ENCODE measurements at regions not wholly inside any gene's neighbourhood (a gene's known extent, or its start where the extent isn't known, plus 50 kb on each side); places are given as distances from the start of the nearest gene placed in this dataset.

DNA sequence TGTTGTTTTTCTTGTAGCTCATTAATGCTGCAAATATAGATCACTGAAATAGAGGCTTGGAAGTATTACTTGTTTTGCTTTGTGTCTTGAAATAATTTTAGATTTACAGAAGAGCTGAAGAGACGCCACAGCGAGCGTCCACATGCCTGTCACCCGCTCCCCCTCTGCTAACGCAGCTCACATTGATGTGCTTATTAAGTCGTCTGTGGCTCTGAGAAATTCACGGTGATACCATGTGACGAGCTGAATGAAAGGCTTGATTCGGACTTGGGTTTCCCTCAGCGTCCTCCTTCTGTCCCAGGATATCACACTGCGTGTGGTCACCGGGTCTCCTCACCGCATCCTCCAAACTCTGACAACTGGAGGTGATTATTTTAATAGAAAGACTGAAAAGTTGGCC, 365.4 kb downstream of the BRD1 start:
- no peaks in the 10 kb centered on the region for H3K4me1 ChIP-seq (ENCODE audit: control insufficient read depth in 2 of 2, insufficient read depth in 2 of 2, low read length in 2 of 2)
- WGBS (ENCODE audit: insufficient coverage), result 97% methylated on average over 9 of the region's 13 CpGs
- no peaks in the 10 kb centered on the region for H3K79me2 ChIP-seq (ENCODE audit: control insufficient read depth, insufficient read depth, low read length)
- H3K36me3 ChIP-seq (replicated peaks in 1 of 2; ENCODE audit: control extremely low read depth in 1 of 2, control insufficient read depth in 1 of 2, extremely low read depth in 1 of 2, insufficient read depth in 2 of 2, low read length in 1 of 2), result no peaks in the 10 kb centered on the region
- peaks cover 0 to 19% (median 0%) of the 10 kb centered on the region in 3 donors for H3K9me3 ChIP-seq (ENCODE audit: control extremely low read depth in 1 of 3, control insufficient read depth in 2 of 3, insufficient read depth in 1 of 3, low read length in 2 of 3)
- TF ChIP-seq, protein P1, sequence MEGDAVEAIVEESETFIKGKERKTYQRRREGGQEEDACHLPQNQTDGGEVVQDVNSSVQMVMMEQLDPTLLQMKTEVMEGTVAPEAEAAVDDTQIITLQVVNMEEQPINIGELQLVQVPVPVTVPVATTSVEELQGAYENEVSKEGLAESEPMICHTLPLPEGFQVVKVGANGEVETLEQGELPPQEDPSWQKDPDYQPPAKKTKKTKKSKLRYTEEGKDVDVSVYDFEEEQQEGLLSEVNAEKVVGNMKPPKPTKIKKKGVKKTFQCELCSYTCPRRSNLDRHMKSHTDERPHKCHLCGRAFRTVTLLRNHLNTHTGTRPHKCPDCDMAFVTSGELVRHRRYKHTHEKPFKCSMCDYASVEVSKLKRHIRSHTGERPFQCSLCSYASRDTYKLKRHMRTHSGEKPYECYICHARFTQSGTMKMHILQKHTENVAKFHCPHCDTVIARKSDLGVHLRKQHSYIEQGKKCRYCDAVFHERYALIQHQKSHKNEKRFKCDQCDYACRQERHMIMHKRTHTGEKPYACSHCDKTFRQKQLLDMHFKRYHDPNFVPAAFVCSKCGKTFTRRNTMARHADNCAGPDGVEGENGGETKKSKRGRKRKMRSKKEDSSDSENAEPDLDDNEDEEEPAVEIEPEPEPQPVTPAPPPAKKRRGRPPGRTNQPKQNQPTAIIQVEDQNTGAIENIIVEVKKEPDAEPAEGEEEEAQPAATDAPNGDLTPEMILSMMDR (IDR thresholded peaks at IDR 0.05), result no peak
- TF ChIP-seq EZH2 (IDR thresholded peaks at IDR 0.05; ENCODE audit: borderline replicate concordance, insufficient read depth, low read depth, low read length, poor library complexity, severe bottlenecking), result no peak
- ChIA-PET CTCF (no interaction called here), POLR2A (no interaction called here)
- intact Hi-C loops (cut with micrococcal nuclease), result no loop called here
- ATAC-seq (ENCODE audit: low read depth), result no peak
- Mint-ChIP-seq H3K27me3 (peaks cover 6% of the 10 kb centered on the region), H3K27ac (no peak overlapping the region), H3K4me1 (no peaks in the 10 kb centered on the region), H3K4me3 (no peak overlapping the region), H3K9me3 (ENCODE audit: insufficient read depth) (no peaks in the 10 kb centered on the region)
- DNase-seq, result no peak
- H3K4me3 ChIP-seq (ENCODE audit: control extremely low read depth in 1 of 5, extremely low read depth in 1 of 5, insufficient read depth in 1 of 5, low read depth in 2 of 5, low read length in 4 of 5), result no peak overlapping the region
- H3K4me2 ChIP-seq (replicated peaks; ENCODE audit: low read depth, low read length, poor library complexity, severe bottlenecking), result no peak overlapping the region
- H3K9ac ChIP-seq (ENCODE audit: low read length), result no peak overlapping the region
- H3K27ac ChIP-seq (ENCODE audit: low read length in 2 of 2), result no peak overlapping the region
- no peak overlapping the region for H2AFZ ChIP-seq (ENCODE audit: insufficient read depth, low read depth, low read length, poor library complexity, severe bottlenecking)
- H4K20me1 ChIP-seq (ENCODE audit: control insufficient read depth, insufficient read depth, low read length, poor library complexity, severe bottlenecking), result no peaks in the 10 kb centered on the region
- no peaks in the 10 kb centered on the region for H3K27me3 ChIP-seq (replicated peaks in 1 of 4; ENCODE audit: control extremely low read depth in 1 of 4, control insufficient read depth in 3 of 4, insufficient read depth in 4 of 4, low read length in 3 of 4)

GRCh38 chr22:49461674-49462073, 366.0 kb downstream of the BRD1 start:
- no peak overlapping the region for H3K4me2 ChIP-seq (replicated peaks; ENCODE audit: low read depth, low read length, poor library complexity, severe bottlenecking)

More at GRCh38 chr22:49461674-49462073, 366.0 kb downstream of the BRD1 start:
- Histone ChIP-seq H3K4me3 (ENCODE audit: control extremely low read depth in 1 of 5, extremely low read depth in 1 of 5, insufficient read depth in 1 of 5, low read depth in 2 of 5, low read length in 4 of 5) (no peak overlapping the region), H4K20me1 (ENCODE audit: control insufficient read depth, insufficient read depth, low read length, poor library complexity, severe bottlenecking) (no peaks in the 10 kb centered on the region), H3K79me2 (ENCODE audit: control insufficient read depth, insufficient read depth, low read length) (no peaks in the 10 kb centered on the region), H3K27me3 (replicated peaks in 1 of 4; ENCODE audit: control extremely low read depth in 1 of 4, control insufficient read depth in 3 of 4, insufficient read depth in 4 of 4, low read length in 3 of 4) (no peaks in the 10 kb centered on the region), H3K36me3 (replicated peaks in 1 of 2; ENCODE audit: control extremely low read depth in 1 of 2, control insufficient read depth in 1 of 2, extremely low read depth in 1 of 2, insufficient read depth in 2 of 2, low read length in 1 of 2) (no peaks in the 10 kb centered on the region), H3K4me1 (ENCODE audit: control insufficient read depth in 2 of 2, insufficient read depth in 2 of 2, low read length in 2 of 2) (no peaks in the 10 kb centered on the region), H2AFZ (ENCODE audit: insufficient read depth, low read depth, low read length, poor library complexity, severe bottlenecking) (no peak overlapping the region), H3K27ac (ENCODE audit: low read length in 2 of 2) (no peak overlapping the region), H3K9ac (ENCODE audit: low read length) (no peak overlapping the region), H3K9me3 (ENCODE audit: control extremely low read depth in 1 of 3, control insufficient read depth in 2 of 3, insufficient read depth in 1 of 3, low read length in 2 of 3) (peaks cover 0 to 19% (median 0%) of the 10 kb centered on the region in 3 donors)
- ChIA-PET POLR2A (no interaction called here), CTCF (no interaction called here)
- intact Hi-C loops (cut with micrococcal nuclease), result no loop called here
- Mint-ChIP-seq H3K27me3 (peaks cover 6% of the 10 kb centered on the region), H3K9me3 (ENCODE audit: insufficient read depth) (no peaks in the 10 kb centered on the region), H3K27ac (no peak overlapping the region), H3K4me1 (no peaks in the 10 kb centered on the region), H3K4me3 (no peak overlapping the region)
- no peak for TF ChIP-seq EZH2 (IDR thresholded peaks at IDR 0.05; ENCODE audit: borderline replicate concordance, insufficient read depth, low read depth, low read length, poor library complexity, severe bottlenecking)
- ATAC-seq (ENCODE audit: low read depth) (no peak), DNase-seq (no peak)
- WGBS (ENCODE audit: insufficient coverage), result 96% methylated on average over 17 of the region's 19 CpGs
